H1 (cell line): ENCODE measurements at regions not wholly inside any gene's neighbourhood (a gene's known extent, or its start where the extent isn't known, plus 50 kb on each side); places are given as distances from the start of the nearest gene placed in this dataset.

ENCODE experiments used
- CTCF ChIA-PET: fragments of 300-600 bp; sonication (Branson Sonifier 250); formaldehyde crosslinking; loops from one replicate; lab custom pipeline; 2021; ENCODE audit not compliant: partially characterized antibody; lab: Charles Lee
- POLR2A ChIA-PET: fragments of 300-600 bp; sonication (Branson Sonifier 250); formaldehyde crosslinking; loops from one replicate; lab custom pipeline; 2021; ENCODE audit warnings: inconsistent platforms; ENCODE audit not compliant: partially characterized antibody; lab: Charles Lee
- DNase-seq, 2 experiments: peaks; one replicate each; pipeline versions ENCODE4 v3.0.0 to v3.0.0-alpha.2; 2010 to 2022; ENCODE audit warnings: low spot score in 2 of 2, low read depth in 1 of 2, mixed read lengths in 1 of 2
- FAIRE-seq: peaks from 2 replicates; lab custom pipeline; 2011; peaks lifted over from hg19 to GRCh38; lab: Jason Lieb, UNC
- H2AFZ ChIP-seq: 2 replicates; pipeline ENCODE4 v1.8.1; 2012; ENCODE audit warnings: low read length, inconsistent platforms
- H2AK5ac ChIP-seq: 2 replicates; pipeline ENCODE4 v1.6.1; 2013; ENCODE audit warnings: low read depth, low read length
- H2BK120ac ChIP-seq: replicated peaks from 2 replicates; pipeline ENCODE3; 2013; ENCODE audit warnings: low read depth, low read length, inconsistent platforms
- H2BK12ac ChIP-seq: 2 replicates; pipeline ENCODE4 v1.6.1; 2013; ENCODE audit warnings: low read depth, low read length
- H2BK15ac ChIP-seq: 2 replicates; pipeline ENCODE4 v1.6.1; 2013; ENCODE audit warnings: low read length
- H2BK20ac ChIP-seq: 2 replicates; pipeline ENCODE4 v1.6.1; 2013; ENCODE audit warnings: low read length
- H2BK5ac ChIP-seq: 2 replicates; pipeline ENCODE4 v1.6.1; 2013; ENCODE audit warnings: low read depth, low read length
- H3K14ac ChIP-seq: 2 replicates; pipeline ENCODE4 v1.6.1; 2013; ENCODE audit warnings: inconsistent platforms; ENCODE audit not compliant: insufficient read length
- H3K18ac ChIP-seq: 2 replicates; pipeline ENCODE4 v1.6.1; 2013; ENCODE audit warnings: low read length; ENCODE audit errors: extremely low read depth
- H3K23ac ChIP-seq: 2 replicates; pipeline ENCODE4 v1.6.1; 2013; ENCODE audit warnings: inconsistent platforms; ENCODE audit not compliant: insufficient read length
- H3K23me2 ChIP-seq: 2 replicates; pipeline ENCODE4 v1.6.1; 2013; ENCODE audit warnings: low read depth, low read length
- H3K27ac ChIP-seq: 2 replicates; pipeline ENCODE4 v1.6.1; 2011; ENCODE audit warnings: low read depth, low read length, inconsistent platforms
- H3K27me3 ChIP-seq, 4 experiments: replicated peaks in 1 of 4; 1 replicate in 1 of 4; 2 replicates in 3 of 4; pipeline versions ENCODE4 v1.6.1 to v1.8.1; 2011 to 2013; ENCODE audit warnings: low read length in 3 of 4, mild to moderate bottlenecking in 3 of 4, inconsistent platforms in 2 of 4, mixed read lengths in 2 of 4, moderate library complexity in 1 of 4; ENCODE audit not compliant: control insufficient read depth in 3 of 4, insufficient read depth in 3 of 4; ENCODE audit errors: extremely low read depth in 1 of 4
- H3K36me3 ChIP-seq, 4 experiments: 2 replicates each; pipeline versions ENCODE4 v1.6.1 to v1.8.1; 2011 to 2013; ENCODE audit warnings: mild to moderate bottlenecking in 4 of 4, low read length in 3 of 4, moderate library complexity in 2 of 4, control low read depth in 1 of 4, inconsistent platforms in 1 of 4; ENCODE audit not compliant: insufficient read depth in 4 of 4, control insufficient read depth in 2 of 4
- H3K4ac ChIP-seq: replicated peaks from 2 replicates; pipeline ENCODE3; 2013; ENCODE audit warnings: low read length, low read depth, mixed read lengths, inconsistent platforms; ENCODE audit not compliant: insufficient read length
- H3K4me1 ChIP-seq, 4 experiments: replicated peaks in 1 of 4; 1 replicate in 1 of 4; 2 replicates in 3 of 4; pipeline versions ENCODE4 v1.6.1 to v1.8.1; 2011 to 2013; ENCODE audit warnings: low read length in 3 of 4, inconsistent platforms in 2 of 4, mixed read lengths in 1 of 4; ENCODE audit not compliant: insufficient read depth in 4 of 4, control insufficient read depth in 3 of 4
- H3K4me2 ChIP-seq, 2 experiments: 2 replicates each; pipeline versions ENCODE4 v1.6.1 to v1.8.1; 2011 to 2013; ENCODE audit warnings: low read depth in 2 of 2, low read length in 2 of 2, control low read depth in 1 of 2, inconsistent platforms in 1 of 2, mild to moderate bottlenecking in 1 of 2; ENCODE audit not compliant: insufficient read depth in 1 of 2
- H3K4me3 ChIP-seq, 4 experiments: fragments of 200-600, 300-600 bp in 1 of 4; sonication (generic), shearing (Covaris generic), sonication (Bioruptor Twin) in 1 of 4; 2 replicates each; pipeline versions ENCODE4 v1.5.1 to v1.8.1; 2011 to 2016; ENCODE audit warnings: low read length in 4 of 4, low read depth in 3 of 4, control low read depth in 2 of 4, inconsistent platforms in 2 of 4, mild to moderate bottlenecking in 2 of 4, mixed read lengths in 1 of 4, moderate library complexity in 1 of 4; ENCODE audit not compliant: insufficient read depth in 2 of 4; ENCODE audit errors: extremely low read depth in 1 of 4
- H3K56ac ChIP-seq: replicated peaks from 2 replicates; pipeline ENCODE3; 2013; ENCODE audit warnings: low read depth, mild to moderate bottlenecking, mixed read lengths, low read length, inconsistent platforms; ENCODE audit not compliant: insufficient read length
- H3K79me1 ChIP-seq: 2 replicates; pipeline ENCODE4 v1.6.1; 2013; ENCODE audit warnings: low read depth, low read length, control low read depth
- H3K79me2 ChIP-seq, 2 experiments: 2 replicates each; pipeline versions ENCODE4 v1.6.1 to v1.8.1; 2012 to 2013; ENCODE audit warnings: low read length in 2 of 2, mild to moderate bottlenecking in 2 of 2, inconsistent platforms in 1 of 2; ENCODE audit not compliant: insufficient read depth in 2 of 2, control insufficient read depth in 1 of 2
- H3K9ac ChIP-seq, 4 experiments: replicated peaks in 1 of 4; 1 replicate in 1 of 4; 2 replicates in 3 of 4; pipeline versions ENCODE4 v1.6.1 to v1.8.1; 2011 to 2013; ENCODE audit warnings: low read depth in 3 of 4, low read length in 3 of 4, control low read depth in 2 of 4, mild to moderate bottlenecking in 2 of 4, moderate library complexity in 2 of 4, inconsistent platforms in 1 of 4; ENCODE audit errors: extremely low read depth in 1 of 4
- H3K9me3 ChIP-seq, 2 experiments: 2 replicates each; pipeline versions ENCODE4 v1.6.1 to v1.8.1; 2012 to 2013; ENCODE audit warnings: mild to moderate bottlenecking in 2 of 2, moderate library complexity in 2 of 2, control low read depth in 1 of 2, inconsistent platforms in 1 of 2, low read depth in 1 of 2, low read length in 1 of 2, mixed read lengths in 1 of 2; ENCODE audit not compliant: insufficient read depth in 2 of 2
- H4K20me1 ChIP-seq, 2 experiments: replicated peaks in 1 of 2; 2 replicates each; pipeline versions ENCODE3 to v1.8.1; 2011 to 2013; ENCODE audit warnings: inconsistent platforms in 2 of 2, low read length in 2 of 2, mild to moderate bottlenecking in 1 of 2; ENCODE audit not compliant: insufficient read depth in 2 of 2, control insufficient read depth in 1 of 2
- H4K5ac ChIP-seq: 2 replicates; pipeline ENCODE4 v1.6.1; 2013; ENCODE audit warnings: low read length, low read depth, mixed read lengths, inconsistent platforms; ENCODE audit not compliant: insufficient read length
- H4K8ac ChIP-seq: 2 replicates; pipeline ENCODE4 v1.8.0; 2013; ENCODE audit warnings: mild to moderate bottlenecking, moderate library complexity, low read length, inconsistent platforms; ENCODE audit not compliant: insufficient read depth; ENCODE audit errors: extremely low read depth
- H4K91ac ChIP-seq: replicated peaks from 2 replicates; pipeline ENCODE3; 2013; ENCODE audit warnings: low read length, mixed read lengths, inconsistent platforms; ENCODE audit not compliant: insufficient read length
- JUND ChIP-seq: IDR thresholded peaks from 2 replicates; pipeline ENCODE4 v1.6.1; 2011; ENCODE audit warnings: mild to moderate bottlenecking, improper control_type of control experiment, low read length
- POU5F1 ChIP-seq: IDR thresholded peaks from 2 replicates; pipeline ENCODE4 v1.6.1; 2011; ENCODE audit warnings: low read depth, mild to moderate bottlenecking, low read length, moderate library complexity
- WGBS, 2 experiments: shearing (Covaris generic) in 1 of 2; methylation state at CpG; one replicate each; pipeline versions ENCODE4 v1.1.6 to v1.1.7; 2013 to 2015; ENCODE audit warnings: low lambda C conversion rate in 2 of 2, mixed read lengths in 2 of 2, inconsistent platforms in 1 of 2, low coverage in 1 of 2, missing lambda C conversion rate in 1 of 2; ENCODE audit not compliant: insufficient replicate concordance in 2 of 2, insufficient coverage in 1 of 2, insufficient read length in 1 of 2; ENCODE audit errors: extremely low coverage in 1 of 2, missing lambda C conversion rate in 1 of 2; 5-methylcytosine and 5-hydroxymethylcytosine counted together

DNA sequence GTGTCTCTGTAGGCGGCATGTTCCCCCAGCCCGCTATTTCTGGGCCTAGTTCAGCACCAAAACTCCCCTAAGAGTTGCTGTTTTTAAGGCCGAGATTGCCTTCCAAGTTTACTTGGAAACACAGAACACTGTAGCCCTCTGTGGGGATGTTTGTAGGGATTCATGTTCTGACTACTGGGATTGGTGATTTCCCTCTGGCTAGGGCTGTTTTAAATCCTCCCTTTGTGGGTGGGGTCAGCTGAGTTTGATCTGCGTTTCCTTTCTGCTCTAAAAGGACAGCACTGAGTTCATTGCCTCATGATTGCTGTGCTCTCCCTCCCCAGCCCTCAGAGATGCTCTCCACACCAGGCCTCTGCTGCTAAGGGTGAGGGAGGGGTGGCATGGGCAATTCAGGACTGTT is 640.6 kb upstream of the DPPA4 start:
- Histone ChIP-seq H3K9ac (no peak overlapping the region), H3K79me1 (no peaks in the 10 kb centered on the region), H2BK120ac (no peak overlapping the region), H3K4me2 (no peak overlapping the region), H3K18ac (no peak overlapping the region), H4K20me1 (no peaks in the 10 kb centered on the region), H3K27me3 (no peaks in the 10 kb centered on the region), H3K4ac (no peak overlapping the region), H2AFZ (peak overlapping the region; percentile 71; the same call in 1 of the 2 replicates), H4K91ac (no peak overlapping the region), H2BK20ac (no peak overlapping the region), H4K5ac (no peak overlapping the region), H3K23me2 (no peaks in the 10 kb centered on the region), H3K56ac (no peak overlapping the region), H3K4me3 (no peak overlapping the region), H3K36me3 (no peaks in the 10 kb centered on the region), H2AK5ac (no peak overlapping the region), H3K4me1 (no peaks in the 10 kb centered on the region), H3K14ac (no peak overlapping the region), H3K27ac (no peak overlapping the region), H2BK5ac (no peak overlapping the region), H3K9me3 (0 out of 4 replicates have a peak, but pooled peaks cover 0 to 3% of the 10 kb centered on the region in 2 experiments), H4K8ac (no peak overlapping the region), H3K79me2 (no peaks in the 10 kb centered on the region), H2BK12ac (no peak overlapping the region), H3K23ac (no peak overlapping the region), H2BK15ac (no peak overlapping the region)
- ChIA-PET CTCF (no interaction called here), POLR2A (no interaction called here)
- no peak for DNase-seq
- TF ChIP-seq POU5F1 (no peak), JUND (no peak)
- FAIRE-seq: no peak
- 95% methylated on average over 4 of the region's 4 CpGs; no CpG with 5 or more reads in 1 of the 2 experiments for WGBS, 2 experiments
